Calu3 (cell line): ENCODE measurements at regions not wholly inside any gene's neighbourhood (a gene's known extent, or its start where the extent isn't known, plus 50 kb on each side); places are given as distances from the start of the nearest gene placed in this dataset.

Experiments
- BruUV-seq: library from RNA; stranded (reverse); fragments of 400-500 nt; replicated peaks from 2 replicates; lab custom pipeline; 2021; lab: Mats Ljungman, UMichigan
- CTCF ChIA-PET: fragments of 300-600 bp; sonication (Branson Sonifier 250); formaldehyde crosslinking; loops from one replicate; lab custom pipeline; 2022; ENCODE audit warnings: antibody characterized with exemption; lab: Charles Lee
- DNase-seq: peaks from one replicate; pipeline ENCODE4 v3.0.0; 2022
- H3K27ac Mint-ChIP-seq: one replicate; pipeline ENCODE4 v1.8.0; 2022; ENCODE audit warnings: mixed read lengths; ENCODE audit not compliant: unreplicated experiment
- H3K27me3 Mint-ChIP-seq: one replicate; pipeline ENCODE4 v1.8.0; 2022; ENCODE audit warnings: mixed read lengths; ENCODE audit not compliant: unreplicated experiment
- H3K36me3 Mint-ChIP-seq: one replicate; pipeline ENCODE4 v1.8.0; 2022; ENCODE audit warnings: mild to moderate bottlenecking, moderate library complexity, mixed read lengths; ENCODE audit not compliant: insufficient read depth, unreplicated experiment
- H3K4me1 Mint-ChIP-seq: one replicate; pipeline ENCODE4 v1.8.0; 2022; ENCODE audit warnings: mild to moderate bottlenecking, low read depth, mixed read lengths; ENCODE audit not compliant: unreplicated experiment
- H3K4me3 Mint-ChIP-seq: one replicate; pipeline ENCODE4 v1.8.0; 2022; ENCODE audit warnings: mild to moderate bottlenecking, low read depth, moderate library complexity, mixed read lengths; ENCODE audit not compliant: unreplicated experiment
- H3K9me3 Mint-ChIP-seq: one replicate; pipeline ENCODE4 v1.8.0; 2022; ENCODE audit warnings: low read depth, mixed read lengths; ENCODE audit not compliant: unreplicated experiment
- intact Hi-C: fragments of 100-400 bp; cut with micrococcal nuclease; formaldehyde crosslinking; loops from one replicate; pipeline ENCODE4 v1.10.0; 2022; ENCODE audit not compliant: unreplicated experiment
- TF ChIP-seq, protein P1 (sequence below): fragments of 200-600 bp; IDR thresholded peaks from one replicate; pipeline ENCODE4 v1.8.0; 2022; ENCODE audit warnings: antibody characterized with exemption; ENCODE audit not compliant: unreplicated experiment

DNA sequence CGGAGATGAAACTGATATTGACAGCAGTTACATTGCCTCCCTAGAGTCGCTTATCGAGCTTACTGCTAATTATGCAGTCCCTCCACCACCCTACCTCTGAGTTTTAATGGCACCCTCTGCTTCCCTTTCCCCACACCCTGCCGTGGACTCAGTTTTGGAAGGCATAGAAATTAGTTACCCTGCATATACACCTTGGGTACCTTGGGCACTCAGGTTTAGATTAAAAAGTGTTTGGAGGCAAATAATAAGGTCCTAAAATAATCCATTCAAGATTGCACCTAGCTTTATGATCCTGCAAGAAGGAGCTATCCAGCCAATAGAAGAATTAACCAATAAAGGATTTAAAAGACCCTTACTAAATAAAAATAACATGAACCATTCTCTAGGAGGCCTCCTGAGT lies 117.8 kb upstream of the AGBL1 start:
- DNase-seq: no peak
- H3K36me3 Mint-ChIP-seq: no peaks in the 10 kb centered on the region
- H3K27me3 Mint-ChIP-seq: peaks cover 58% of the 10 kb centered on the region
- no TSS peak for BruUV-seq
- H3K4me3 Mint-ChIP-seq: no peak overlapping the region
- intact Hi-C loops: no loop called here
- TF ChIP-seq, protein P1, sequence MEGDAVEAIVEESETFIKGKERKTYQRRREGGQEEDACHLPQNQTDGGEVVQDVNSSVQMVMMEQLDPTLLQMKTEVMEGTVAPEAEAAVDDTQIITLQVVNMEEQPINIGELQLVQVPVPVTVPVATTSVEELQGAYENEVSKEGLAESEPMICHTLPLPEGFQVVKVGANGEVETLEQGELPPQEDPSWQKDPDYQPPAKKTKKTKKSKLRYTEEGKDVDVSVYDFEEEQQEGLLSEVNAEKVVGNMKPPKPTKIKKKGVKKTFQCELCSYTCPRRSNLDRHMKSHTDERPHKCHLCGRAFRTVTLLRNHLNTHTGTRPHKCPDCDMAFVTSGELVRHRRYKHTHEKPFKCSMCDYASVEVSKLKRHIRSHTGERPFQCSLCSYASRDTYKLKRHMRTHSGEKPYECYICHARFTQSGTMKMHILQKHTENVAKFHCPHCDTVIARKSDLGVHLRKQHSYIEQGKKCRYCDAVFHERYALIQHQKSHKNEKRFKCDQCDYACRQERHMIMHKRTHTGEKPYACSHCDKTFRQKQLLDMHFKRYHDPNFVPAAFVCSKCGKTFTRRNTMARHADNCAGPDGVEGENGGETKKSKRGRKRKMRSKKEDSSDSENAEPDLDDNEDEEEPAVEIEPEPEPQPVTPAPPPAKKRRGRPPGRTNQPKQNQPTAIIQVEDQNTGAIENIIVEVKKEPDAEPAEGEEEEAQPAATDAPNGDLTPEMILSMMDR: no peak
- CTCF ChIA-PET: interaction anchor here (0.9 kb wide), 1 partner anchor 10 kb away, joined by 4 read pairs; no protein-coding TSS in a partner anchor
- no peak overlapping the region for H3K27ac Mint-ChIP-seq
- no peaks in the 10 kb centered on the region for H3K9me3 Mint-ChIP-seq
- H3K4me1 Mint-ChIP-seq: no peaks in the 10 kb centered on the region

DNA sequence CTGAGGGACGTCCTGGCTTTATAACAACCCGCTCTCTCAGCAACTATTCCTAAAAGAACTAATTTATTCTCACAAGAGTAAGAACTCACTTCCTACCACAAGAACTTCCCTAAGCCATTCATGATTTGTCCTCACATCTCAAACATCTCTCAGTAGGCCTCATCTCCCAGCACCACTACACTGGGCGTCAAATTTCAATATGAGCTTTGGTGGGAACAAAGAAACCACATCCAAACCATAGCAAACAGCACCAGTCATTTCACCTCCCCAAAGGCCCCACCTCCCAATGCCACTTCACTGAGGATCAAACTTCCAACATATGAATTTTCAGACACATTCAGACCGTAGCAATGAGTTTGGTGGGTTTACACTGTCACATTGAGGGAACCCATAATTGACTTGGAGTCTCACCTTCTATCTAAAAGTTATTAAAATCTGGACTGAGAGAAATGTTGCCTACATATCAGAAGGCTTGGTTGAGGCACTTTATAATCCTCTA lies 116.4 kb upstream of the AGBL1 start:
- Mint-ChIP-seq H3K36me3 (no peaks in the 10 kb centered on the region), H3K4me3 (no peak overlapping the region), H3K27ac (no peak overlapping the region), H3K9me3 (no peaks in the 10 kb centered on the region), H3K4me1 (no peaks in the 10 kb centered on the region), H3K27me3 (peaks cover 64% of the 10 kb centered on the region)
- no TSS peak for BruUV-seq
- CTCF ChIA-PET: no interaction called here
- TF ChIP-seq, protein P1: no peak
- DNase-seq: no peak
- intact Hi-C loops: no loop called here

DNA sequence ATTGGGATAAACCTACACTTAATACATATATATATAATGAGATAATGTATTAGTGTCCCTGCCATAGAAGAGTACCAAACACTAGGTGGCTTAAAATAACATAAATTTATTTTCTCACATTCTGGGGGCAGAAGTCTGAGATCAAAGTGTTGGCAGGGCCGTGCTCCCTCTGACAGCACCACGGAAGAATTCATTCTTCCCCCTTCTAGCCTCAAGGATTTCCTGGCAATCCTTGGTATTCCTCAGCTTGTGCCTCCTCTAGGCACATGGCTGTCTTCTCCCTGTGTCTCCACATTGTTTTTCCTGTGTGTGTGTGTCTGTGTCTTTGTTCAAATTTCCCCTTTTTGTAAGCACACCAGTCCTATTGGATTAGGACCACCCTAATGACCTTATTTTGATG lies 115.2 kb upstream of the AGBL1 start:
- Mint-ChIP-seq H3K4me3 (no peak overlapping the region), H3K4me1 (no peaks in the 10 kb centered on the region), H3K9me3 (no peaks in the 10 kb centered on the region), H3K27me3 (peaks cover 57% of the 10 kb centered on the region), H3K27ac (no peak overlapping the region), H3K36me3 (no peaks in the 10 kb centered on the region)
- BruUV-seq: no TSS peak
- no peak for DNase-seq
- TF ChIP-seq, protein P1: no peak
- CTCF ChIA-PET: no interaction called here
- intact Hi-C loops: no loop called here

DNA sequence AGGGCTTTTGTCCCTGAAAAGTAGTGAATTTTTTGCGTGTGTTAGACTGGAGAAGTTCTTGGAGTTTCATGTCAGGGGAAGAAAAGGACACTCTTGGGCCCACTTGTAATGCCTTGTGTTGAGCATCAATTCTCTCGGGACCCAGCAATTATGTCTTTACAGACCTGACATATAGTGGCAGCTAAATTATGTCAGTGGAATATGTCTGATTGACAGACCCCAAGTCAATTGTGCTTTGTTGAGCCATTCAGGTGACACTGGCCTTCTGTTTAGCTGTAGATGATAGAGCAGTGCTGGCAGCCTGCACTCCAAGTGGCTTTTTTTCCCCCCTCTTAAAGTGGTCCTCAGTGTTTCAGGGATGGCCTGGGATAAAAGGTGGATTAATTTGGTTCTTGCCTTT lies 112.1 kb upstream of the AGBL1 start:
- no peak for DNase-seq
- Mint-ChIP-seq H3K9me3 (no peaks in the 10 kb centered on the region), H3K36me3 (no peaks in the 10 kb centered on the region), H3K27me3 (peaks cover 57% of the 10 kb centered on the region), H3K4me1 (no peaks in the 10 kb centered on the region), H3K27ac (no peak overlapping the region), H3K4me3 (no peak overlapping the region)
- TF ChIP-seq, protein P1: no peak
- no TSS peak for BruUV-seq
- CTCF ChIA-PET: no interaction called here
- intact Hi-C loops: no loop called here
